GF-D8 (cell line): ENCODE measurements at regions not wholly inside any gene's neighbourhood (a gene's known extent, or its start where the extent isn't known, plus 50 kb on each side); places are given as distances from the start of the nearest gene placed in this dataset.
A peak's percentile ranks its signal among the peaks of the same experiment; 100 is the strongest.
"Not testable (repeated sequence)": the region's sequence is repeated elsewhere in the genome, so short reads cannot be mapped to it uniquely, and the experiment has no call there.

Source experiments
- DNase-seq: peaks from one replicate; lab custom pipeline; 2025; lab: John Stamatoyannopoulos, UW

DNA sequence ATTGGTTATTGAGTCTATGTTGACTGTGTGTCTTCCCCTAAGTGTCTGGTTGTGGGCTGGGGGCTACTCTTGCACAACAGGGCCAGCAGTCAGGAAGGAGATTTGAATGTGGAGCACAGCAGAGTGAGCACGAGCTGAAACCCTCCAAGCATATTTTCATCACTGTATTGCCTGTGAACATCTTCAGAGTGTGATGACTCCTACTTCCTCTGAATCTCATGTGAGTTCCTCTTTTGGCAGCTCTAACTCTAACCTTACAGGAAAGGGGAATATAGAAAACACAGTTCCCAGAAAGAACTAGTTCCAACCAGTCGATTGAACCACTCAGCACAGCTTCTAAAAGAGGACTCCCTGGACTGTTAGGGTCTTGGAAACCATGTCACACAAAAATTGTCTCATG, 211.6 kb downstream of the RAP2B start:
- peak; percentile 10 for DNase-seq

GRCh38 chr3:153378366-153378765, 216.3 kb downstream of the RAP2B start:
- DNase-seq = not testable (repeated sequence)

DNA sequence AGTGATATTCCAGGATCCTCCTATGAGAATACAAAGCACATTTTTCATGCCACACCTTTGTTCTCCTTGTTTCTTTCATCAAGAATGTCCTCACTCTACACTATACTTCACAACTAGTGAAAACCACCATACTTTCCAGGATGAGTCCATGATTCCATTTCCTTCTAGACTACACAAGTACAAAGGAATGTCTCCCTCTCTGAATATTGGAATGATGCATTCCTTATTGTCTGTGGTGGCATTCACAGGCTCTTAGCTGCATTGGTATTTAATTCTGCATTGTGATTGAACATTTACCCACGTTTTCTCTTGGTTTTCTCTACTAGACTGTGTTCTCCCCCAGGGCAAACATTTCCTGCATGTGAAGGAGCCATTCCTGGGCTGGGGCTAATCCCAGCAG, 217.5 kb downstream of the RAP2B start:
- DNase-seq = no peak

- no peak for DNase-seq
Observed at GRCh38 chr3:153385343-153385742, 223.3 kb downstream of the RAP2B start.

DNA sequence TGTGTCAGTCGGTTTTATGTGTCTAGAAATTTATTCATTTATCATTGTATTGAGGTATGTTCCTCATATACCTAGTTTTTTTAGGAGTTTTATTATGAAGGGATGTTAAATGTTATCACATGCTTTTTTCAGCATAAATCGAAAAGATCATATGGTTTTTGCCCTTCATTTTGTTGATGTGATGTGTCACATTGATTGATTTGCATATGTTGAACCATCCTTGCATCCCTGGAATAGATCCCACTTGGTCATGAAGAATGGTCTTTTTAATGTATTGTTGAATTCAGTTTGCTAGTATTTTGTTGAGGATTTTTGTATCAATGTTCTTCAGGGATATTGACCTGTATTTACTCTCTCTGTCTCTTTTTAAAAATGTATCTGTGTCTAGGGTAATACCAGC, 230.3 kb downstream of the RAP2B start:
- DNase-seq = no peak

DNA sequence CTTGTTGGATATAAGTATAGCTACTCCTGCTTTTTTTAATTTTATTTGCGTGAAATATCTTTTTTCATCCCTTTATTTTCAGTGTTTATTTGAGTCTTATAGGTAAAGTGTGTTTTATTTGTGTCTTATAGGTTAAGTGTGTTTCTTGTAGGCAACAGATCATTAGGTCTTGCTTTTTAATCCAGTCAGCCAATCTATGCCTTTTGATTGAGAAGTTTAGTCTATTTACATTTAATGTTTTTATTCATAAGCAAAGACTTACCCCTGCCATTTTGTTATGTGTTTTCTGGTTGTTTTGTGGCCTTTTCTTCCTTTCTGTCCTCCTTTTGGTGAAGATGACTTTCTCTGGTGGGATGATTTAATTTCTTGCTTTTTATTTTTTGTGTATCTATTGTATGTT, 232.0 kb downstream of the RAP2B start:
- DNase-seq = no peak

- no peak for DNase-seq
Observed at GRCh38 chr3:153396581-153396980, 234.6 kb downstream of the RAP2B start.

DNA sequence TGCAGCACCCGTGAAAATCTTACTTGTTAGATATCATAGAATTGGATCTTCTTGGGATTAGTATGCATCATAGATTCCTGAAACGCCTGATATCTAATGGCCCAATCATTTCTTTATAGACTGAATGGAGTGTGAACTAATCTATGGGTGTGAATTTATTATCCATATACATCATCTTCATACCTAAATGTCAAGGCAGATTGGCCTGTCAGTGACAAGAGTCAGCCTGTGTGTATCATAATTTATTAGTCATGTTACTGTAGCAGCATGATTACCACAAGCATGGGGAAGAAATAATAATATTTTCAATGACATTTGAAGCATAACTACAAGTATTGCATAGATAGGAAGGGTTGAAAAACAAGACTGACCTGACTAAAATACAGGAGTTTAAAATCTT, 235.8 kb downstream of the RAP2B start:
- DNase-seq = no peak

- no peak for DNase-seq
Observed at GRCh38 chr3:153399636-153400035, 237.6 kb downstream of the RAP2B start.

- DNase-seq = no peak
Observed at GRCh38 chr3:153400641-153401040, 238.6 kb downstream of the RAP2B start.

- DNase-seq = no peak
Observed at GRCh38 chr3:153404157-153404556, 242.1 kb downstream of the RAP2B start.

DNA sequence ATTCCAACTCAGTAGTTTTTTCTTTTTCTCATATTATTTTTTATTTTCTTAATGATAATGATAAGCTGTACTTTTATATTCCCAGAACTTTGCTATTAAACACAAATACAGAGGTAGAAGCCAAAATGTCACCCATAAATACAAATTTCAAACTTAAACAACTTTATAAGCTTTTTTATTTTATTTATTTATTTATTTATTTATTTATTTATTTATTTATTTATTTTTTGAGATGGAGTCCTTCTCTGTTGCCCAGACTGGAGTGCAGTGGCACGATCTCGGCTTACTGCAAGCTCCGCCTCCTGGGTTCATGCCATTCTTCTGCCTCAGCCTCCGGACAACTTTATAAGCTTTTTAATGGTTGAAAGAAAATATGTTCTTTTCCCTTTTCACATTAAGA, 243.3 kb downstream of the RAP2B start:
- not testable (repeated sequence) for DNase-seq

DNA sequence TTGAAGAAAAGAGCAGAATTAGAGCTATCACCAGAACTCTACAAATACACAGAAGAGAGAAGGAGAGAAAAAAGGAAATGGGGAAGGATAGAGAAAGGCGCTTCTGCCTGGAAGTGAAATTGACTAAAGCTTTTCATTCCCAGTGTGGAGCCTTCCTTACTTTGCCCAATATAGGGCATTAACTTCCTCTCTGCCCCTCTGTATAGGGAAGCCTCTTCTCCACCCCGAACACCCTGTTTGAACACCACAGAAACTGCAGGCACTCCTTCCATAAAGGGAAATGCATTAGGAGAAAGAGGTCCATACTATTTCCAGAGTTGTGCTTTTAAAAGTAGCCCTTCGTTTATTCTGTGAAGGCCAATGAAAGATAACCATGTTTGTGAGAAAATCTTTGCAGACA, 248.5 kb downstream of the RAP2B start:
- no peak for DNase-seq

DNA sequence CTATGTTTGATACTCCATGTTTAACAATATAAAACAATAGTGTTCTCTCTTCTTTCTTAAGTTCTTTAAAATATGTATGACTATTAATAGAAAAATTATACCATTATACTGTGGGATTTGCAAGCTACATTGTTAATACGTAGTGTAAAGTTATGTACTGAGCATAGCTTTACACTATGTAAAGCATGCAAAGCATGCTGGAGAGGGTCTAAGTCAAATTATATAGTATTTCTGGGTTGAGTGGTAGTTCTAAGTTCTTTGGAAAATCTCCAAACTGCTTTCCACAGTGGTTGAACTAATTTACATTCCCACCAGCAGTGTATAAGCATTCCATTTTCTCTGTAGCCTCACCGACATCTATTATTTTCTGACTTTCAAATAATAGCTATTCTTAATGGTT, 253.0 kb downstream of the RAP2B start:
- no peak for DNase-seq

- no peak for DNase-seq
Observed at GRCh38 chr3:153422314-153422713, 260.3 kb downstream of the RAP2B start.

- DNase-seq = not testable (repeated sequence)
Observed at GRCh38 chr3:153423820-153424219, 261.8 kb downstream of the RAP2B start.

DNA sequence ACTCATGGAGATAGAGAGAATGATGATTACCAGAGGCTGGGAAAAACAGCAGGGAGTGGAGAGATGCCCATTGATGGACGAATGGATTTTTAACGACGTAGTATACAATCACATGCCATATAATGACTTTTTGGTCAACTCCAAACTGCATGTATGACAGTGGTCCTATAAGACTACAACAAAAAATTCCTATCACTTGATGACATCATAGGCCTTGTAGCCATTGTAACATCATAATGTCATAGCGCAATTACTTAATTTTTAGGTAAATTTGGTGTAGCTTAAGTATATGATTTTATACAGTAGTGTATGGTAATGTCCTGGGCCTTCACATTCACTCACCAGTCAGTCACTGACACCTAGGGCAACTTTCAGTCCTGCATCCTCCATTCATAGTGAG, 264.3 kb downstream of the RAP2B start:
- DNase-seq = no peak

DNA sequence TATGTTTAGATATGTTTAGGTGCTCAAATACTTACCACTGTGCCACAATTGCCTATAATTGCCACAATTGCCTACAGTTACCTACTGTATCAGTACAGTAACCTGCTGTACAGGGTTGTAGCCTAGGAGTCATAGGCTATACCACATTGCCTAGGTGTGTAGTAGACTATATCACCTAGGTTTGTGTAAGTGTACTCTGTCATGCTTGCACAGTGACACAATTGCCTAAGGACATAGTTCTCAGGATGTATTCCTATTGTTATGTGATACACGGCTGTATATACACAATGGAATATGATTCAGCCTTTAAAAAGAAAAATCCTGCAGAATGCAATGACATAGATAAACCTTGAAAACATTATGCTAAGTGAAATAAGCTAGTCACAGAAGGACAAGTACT, 264.8 kb downstream of the RAP2B start:
- DNase-seq = no peak

DNA sequence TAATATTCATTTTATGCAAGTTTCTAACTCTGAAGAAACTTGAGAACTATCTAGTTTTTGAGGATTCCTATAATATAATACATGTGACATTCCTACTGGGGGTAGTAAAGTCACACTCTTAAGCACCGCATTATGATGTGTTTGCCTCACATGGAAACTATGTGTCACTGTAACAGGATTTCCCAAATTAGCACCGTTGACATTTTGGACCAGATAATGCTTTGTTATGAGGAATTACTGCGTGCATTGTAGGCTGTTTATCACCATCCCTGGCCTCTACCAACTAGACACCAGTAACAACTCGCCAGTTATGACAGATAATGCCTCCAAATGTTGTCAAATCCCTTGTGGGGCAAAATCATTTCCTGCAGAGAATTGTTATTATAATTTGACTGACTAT, 267.8 kb downstream of the RAP2B start:
- DNase-seq = no peak

GRCh38 chr3:153431076-153431475, 269.1 kb downstream of the RAP2B start:
- no peak for DNase-seq

- no peak for DNase-seq
Observed at GRCh38 chr3:153437666-153438065, 275.6 kb downstream of the RAP2B start.

GRCh38 chr3:153438271-153438670, 276.2 kb downstream of the RAP2B start:
- DNase-seq = no peak

- no peak for DNase-seq
Observed at GRCh38 chr3:153439780-153440179, 277.8 kb downstream of the RAP2B start.

- DNase-seq = no peak
Observed at GRCh38 chr3:153440311-153440710, 278.3 kb downstream of the RAP2B start.

- DNase-seq = no peak
Observed at GRCh38 chr3:153442386-153442785, 280.4 kb downstream of the RAP2B start.
